Esophagus squamous epithelium (tissue), 4 donors: ENCODE measurements at regions not wholly inside any gene's neighbourhood (a gene's known extent, or its start where the extent isn't known, plus 50 kb on each side); places are given as distances from the start of the nearest gene placed in this dataset.

Experiments used
- POLR2A ChIP-seq, 4 donors: fragments of 450-650 bp; IDR thresholded peaks; one replicate each; pipeline ENCODE4 v1.6.1; 2017; ENCODE audit warnings: antibody characterized with exemption in 4 of 4, mild to moderate bottlenecking in 4 of 4, moderate library complexity in 3 of 4
- TF ChIP-seq, protein P1 (sequence below), 6 experiments: fragments of 450-650 bp in 4 of 6; fragments of 200-600 bp in 2 of 6; sonication (generic) in 2 of 6; IDR thresholded peaks; one replicate each; pipeline ENCODE4 v1.5.1; 2016 to 2019; ENCODE audit warnings: antibody characterized with exemption in 6 of 6, mild to moderate bottlenecking in 4 of 6, moderate library complexity in 4 of 6

DNA sequence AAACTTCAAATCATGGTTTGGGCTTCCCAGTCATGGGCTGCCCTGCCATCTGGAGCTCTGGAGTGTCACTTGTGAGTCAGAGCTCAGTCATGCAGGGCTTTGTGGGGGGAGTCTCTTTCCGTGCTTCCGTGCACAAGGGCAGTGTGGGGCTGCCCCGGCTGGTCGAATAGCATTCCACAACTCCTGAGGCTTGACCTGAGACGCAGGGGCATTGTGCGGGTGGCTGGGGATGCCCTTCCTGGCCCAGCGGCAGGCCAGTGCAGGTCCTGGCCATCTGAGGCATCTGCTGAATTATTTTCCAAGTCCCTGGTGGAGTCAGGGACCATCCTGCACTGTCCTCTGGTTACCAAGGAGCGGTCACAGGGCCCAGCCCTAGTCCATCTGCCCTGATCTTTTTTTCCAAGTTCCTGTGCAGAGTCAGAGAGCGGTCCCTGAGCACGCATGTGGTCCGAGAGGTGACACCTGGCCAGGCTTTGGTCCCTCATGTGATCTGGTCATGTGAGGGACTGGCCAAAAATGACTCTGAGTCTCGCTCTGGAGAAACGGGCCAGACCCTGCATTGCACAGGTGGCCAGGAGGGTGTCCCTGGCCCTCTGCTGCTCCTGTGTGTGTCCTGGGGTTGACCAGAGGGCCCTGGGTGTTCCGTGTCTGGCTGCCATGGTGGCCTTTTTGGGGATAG is 167.0 kb upstream of the ALG10B start:
- TF ChIP-seq, protein P1, sequence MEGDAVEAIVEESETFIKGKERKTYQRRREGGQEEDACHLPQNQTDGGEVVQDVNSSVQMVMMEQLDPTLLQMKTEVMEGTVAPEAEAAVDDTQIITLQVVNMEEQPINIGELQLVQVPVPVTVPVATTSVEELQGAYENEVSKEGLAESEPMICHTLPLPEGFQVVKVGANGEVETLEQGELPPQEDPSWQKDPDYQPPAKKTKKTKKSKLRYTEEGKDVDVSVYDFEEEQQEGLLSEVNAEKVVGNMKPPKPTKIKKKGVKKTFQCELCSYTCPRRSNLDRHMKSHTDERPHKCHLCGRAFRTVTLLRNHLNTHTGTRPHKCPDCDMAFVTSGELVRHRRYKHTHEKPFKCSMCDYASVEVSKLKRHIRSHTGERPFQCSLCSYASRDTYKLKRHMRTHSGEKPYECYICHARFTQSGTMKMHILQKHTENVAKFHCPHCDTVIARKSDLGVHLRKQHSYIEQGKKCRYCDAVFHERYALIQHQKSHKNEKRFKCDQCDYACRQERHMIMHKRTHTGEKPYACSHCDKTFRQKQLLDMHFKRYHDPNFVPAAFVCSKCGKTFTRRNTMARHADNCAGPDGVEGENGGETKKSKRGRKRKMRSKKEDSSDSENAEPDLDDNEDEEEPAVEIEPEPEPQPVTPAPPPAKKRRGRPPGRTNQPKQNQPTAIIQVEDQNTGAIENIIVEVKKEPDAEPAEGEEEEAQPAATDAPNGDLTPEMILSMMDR (IDR thresholded peaks at IDR 0.05) = no peak
- no peak for TF ChIP-seq POLR2A (IDR thresholded peaks at IDR 0.05)
